ENCODE measurements at regions not wholly inside any gene's neighbourhood (a gene's known extent, or its start where the extent isn't known, plus 50 kb on each side); places are given as distances from the start of the nearest gene placed in this dataset.

DNA sequence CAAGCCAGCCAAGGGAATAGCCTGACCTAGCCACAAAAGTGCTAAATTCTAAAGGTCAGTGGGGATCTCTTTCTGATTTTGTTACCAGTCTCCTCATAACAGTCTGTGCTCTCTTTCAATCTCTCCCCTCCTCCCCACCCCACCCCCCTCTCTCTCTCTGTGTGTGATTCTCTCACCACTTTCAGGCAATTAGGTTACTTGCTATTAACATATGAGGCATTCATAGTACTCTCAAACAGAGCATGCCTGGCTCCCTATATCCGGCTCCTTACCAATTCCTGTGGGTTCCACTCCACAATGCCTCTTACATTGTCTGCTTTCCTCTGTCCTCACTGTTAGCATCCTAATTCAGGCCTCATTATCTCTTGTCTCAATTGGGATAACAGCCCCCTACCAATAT, 464.3 kb upstream of the DEPDC1 start:
- Mint-ChIP-seq H3K9me3 (no peaks in the 10 kb centered on the region), H3K27ac (no peak overlapping the region; the same call in 1 of the 2 replicates), H3K27me3 (ENCODE audit: low read depth) (no peaks in the 10 kb centered on the region), H3K4me1 (peaks cover 27% of the 10 kb centered on the region), H3K36me3 (no peaks in the 10 kb centered on the region), H3K4me3 (no peak overlapping the region)
- DNase-seq (ENCODE audit: low spot score) (no peak), ATAC-seq (peak; percentile 67)
- ChIA-PET POLR2A (no interaction called here), CTCF (no interaction called here)
- TF ChIP-seq ZBTB21 (CRISPR knock-in tag; IDR thresholded peaks at IDR 0.05; ENCODE audit: borderline replicate concordance) (no peak), NR1H2 (CRISPR knock-in tag; IDR thresholded peaks at IDR 0.05) (no peak), ZNF219 (CRISPR knock-in tag; IDR thresholded peaks at IDR 0.05; ENCODE audit: borderline replicate concordance) (no peak), FOXK1 (CRISPR knock-in tag; IDR thresholded peaks at IDR 0.05) (no peak), IRF2 (CRISPR knock-in tag; IDR thresholded peaks at IDR 0.05; ENCODE audit: borderline replicate concordance, low read depth) (no peak), ETV6 (CRISPR knock-in tag; IDR thresholded peaks at IDR 0.05) (no peak), SMAD4 (CRISPR knock-in tag; IDR thresholded peaks at IDR 0.05) (no peak), MYBL2 (CRISPR knock-in tag; IDR thresholded peaks at IDR 0.05) (no peak)
- TF ChIP-seq, protein P1, sequence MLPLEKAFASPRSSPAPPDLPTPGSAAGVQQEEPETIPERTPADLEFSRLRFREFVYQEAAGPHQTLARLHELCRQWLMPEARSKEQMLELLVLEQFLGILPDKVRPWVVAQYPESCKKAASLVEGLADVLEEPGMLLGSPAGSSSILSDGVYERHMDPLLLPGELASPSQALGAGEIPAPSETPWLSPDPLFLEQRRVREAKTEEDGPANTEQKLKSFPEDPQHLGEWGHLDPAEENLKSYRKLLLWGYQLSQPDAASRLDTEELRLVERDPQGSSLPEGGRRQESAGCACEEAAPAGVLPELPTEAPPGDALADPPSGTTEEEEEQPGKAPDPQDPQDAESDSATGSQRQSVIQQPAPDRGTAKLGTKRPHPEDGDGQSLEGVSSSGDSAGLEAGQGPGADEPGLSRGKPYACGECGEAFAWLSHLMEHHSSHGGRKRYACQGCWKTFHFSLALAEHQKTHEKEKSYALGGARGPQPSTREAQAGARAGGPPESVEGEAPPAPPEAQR (CRISPR knock-in tag; IDR thresholded peaks at IDR 0.05): no peak
- TF ChIP-seq, protein P2, sequence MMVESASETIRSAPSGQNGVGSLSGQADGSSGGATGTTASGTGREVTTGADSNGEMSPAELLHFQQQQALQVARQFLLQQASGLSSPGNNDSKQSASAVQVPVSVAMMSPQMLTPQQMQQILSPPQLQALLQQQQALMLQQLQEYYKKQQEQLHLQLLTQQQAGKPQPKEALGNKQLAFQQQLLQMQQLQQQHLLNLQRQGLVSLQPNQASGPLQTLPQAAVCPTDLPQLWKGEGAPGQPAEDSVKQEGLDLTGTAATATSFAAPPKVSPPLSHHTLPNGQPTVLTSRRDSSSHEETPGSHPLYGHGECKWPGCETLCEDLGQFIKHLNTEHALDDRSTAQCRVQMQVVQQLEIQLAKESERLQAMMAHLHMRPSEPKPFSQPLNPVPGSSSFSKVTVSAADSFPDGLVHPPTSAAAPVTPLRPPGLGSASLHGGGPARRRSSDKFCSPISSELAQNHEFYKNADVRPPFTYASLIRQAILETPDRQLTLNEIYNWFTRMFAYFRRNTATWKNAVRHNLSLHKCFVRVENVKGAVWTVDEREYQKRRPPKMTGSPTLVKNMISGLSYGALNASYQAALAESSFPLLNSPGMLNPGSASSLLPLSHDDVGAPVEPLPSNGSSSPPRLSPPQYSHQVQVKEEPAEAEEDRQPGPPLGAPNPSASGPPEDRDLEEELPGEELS (CRISPR knock-in tag; IDR thresholded peaks at IDR 0.05): no peak
- TF ChIP-seq, protein P3, sequence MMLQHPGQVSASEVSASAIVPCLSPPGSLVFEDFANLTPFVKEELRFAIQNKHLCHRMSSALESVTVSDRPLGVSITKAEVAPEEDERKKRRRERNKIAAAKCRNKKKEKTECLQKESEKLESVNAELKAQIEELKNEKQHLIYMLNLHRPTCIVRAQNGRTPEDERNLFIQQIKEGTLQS (CRISPR knock-in tag; conservative IDR thresholded peaks at IDR 0.05): no peak

DNA sequence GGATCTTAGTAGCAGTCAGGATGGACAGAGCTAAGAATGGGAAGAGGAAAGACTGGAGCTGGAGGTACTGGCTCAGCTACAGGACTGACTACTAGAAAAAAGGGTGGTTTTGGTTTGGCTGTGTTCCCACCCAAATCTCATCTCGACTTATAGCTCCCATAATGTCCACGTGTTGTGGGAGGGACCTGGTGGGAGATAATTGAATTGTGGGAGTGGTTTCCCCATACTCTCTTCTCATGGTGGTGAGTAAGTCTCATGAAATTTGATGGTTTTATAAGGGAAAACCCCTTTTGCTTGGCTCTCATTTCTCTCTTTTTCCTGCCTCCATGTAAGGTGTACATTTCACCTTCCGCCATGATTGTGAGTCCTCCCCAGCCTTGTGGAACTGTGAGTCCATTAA, 466.5 kb upstream of the DEPDC1 start:
- H3K36me3 Mint-ChIP-seq: no peaks in the 10 kb centered on the region
- H3K27me3 Mint-ChIP-seq (ENCODE audit: low read depth): no peaks in the 10 kb centered on the region
- no peak for ATAC-seq
- no peak for DNase-seq (ENCODE audit: low spot score)
- TF ChIP-seq GABPB1 (CRISPR knock-in tag; IDR thresholded peaks at IDR 0.05) (no peak), NR1H2 (CRISPR knock-in tag; IDR thresholded peaks at IDR 0.05) (no peak), TEAD1 (CRISPR knock-in tag; IDR thresholded peaks at IDR 0.05) (no peak), ETV6 (CRISPR knock-in tag; IDR thresholded peaks at IDR 0.05) (no peak), ZNF416 (CRISPR knock-in tag; IDR thresholded peaks at IDR 0.05) (no peak), ZNF263 (CRISPR knock-in tag; IDR thresholded peaks at IDR 0.05; ENCODE audit: low read depth) (no peak), PRRX2 (CRISPR knock-in tag; IDR thresholded peaks at IDR 0.05) (no peak), CREM (CRISPR knock-in tag; IDR thresholded peaks at IDR 0.05) (no peak), SMAD3 (CRISPR knock-in tag; IDR thresholded peaks at IDR 0.05; ENCODE audit: borderline replicate concordance) (no peak), MYBL2 (CRISPR knock-in tag; IDR thresholded peaks at IDR 0.05) (no peak)
- TF ChIP-seq, protein P4, sequence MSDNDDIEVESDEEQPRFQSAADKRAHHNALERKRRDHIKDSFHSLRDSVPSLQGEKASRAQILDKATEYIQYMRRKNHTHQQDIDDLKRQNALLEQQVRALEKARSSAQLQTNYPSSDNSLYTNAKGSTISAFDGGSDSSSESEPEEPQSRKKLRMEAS (CRISPR knock-in tag; IDR thresholded peaks at IDR 0.05): no peak
- TF ChIP-seq, protein P5, sequence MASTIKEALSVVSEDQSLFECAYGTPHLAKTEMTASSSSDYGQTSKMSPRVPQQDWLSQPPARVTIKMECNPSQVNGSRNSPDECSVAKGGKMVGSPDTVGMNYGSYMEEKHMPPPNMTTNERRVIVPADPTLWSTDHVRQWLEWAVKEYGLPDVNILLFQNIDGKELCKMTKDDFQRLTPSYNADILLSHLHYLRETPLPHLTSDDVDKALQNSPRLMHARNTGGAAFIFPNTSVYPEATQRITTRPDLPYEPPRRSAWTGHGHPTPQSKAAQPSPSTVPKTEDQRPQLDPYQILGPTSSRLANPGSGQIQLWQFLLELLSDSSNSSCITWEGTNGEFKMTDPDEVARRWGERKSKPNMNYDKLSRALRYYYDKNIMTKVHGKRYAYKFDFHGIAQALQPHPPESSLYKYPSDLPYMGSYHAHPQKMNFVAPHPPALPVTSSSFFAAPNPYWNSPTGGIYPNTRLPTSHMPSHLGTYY (CRISPR knock-in tag; IDR thresholded peaks at IDR 0.05): no peak
- TF ChIP-seq, protein P6, sequence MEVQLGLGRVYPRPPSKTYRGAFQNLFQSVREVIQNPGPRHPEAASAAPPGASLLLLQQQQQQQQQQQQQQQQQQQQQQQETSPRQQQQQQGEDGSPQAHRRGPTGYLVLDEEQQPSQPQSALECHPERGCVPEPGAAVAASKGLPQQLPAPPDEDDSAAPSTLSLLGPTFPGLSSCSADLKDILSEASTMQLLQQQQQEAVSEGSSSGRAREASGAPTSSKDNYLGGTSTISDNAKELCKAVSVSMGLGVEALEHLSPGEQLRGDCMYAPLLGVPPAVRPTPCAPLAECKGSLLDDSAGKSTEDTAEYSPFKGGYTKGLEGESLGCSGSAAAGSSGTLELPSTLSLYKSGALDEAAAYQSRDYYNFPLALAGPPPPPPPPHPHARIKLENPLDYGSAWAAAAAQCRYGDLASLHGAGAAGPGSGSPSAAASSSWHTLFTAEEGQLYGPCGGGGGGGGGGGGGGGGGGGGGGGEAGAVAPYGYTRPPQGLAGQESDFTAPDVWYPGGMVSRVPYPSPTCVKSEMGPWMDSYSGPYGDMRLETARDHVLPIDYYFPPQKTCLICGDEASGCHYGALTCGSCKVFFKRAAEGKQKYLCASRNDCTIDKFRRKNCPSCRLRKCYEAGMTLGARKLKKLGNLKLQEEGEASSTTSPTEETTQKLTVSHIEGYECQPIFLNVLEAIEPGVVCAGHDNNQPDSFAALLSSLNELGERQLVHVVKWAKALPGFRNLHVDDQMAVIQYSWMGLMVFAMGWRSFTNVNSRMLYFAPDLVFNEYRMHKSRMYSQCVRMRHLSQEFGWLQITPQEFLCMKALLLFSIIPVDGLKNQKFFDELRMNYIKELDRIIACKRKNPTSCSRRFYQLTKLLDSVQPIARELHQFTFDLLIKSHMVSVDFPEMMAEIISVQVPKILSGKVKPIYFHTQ (CRISPR knock-in tag; IDR thresholded peaks at IDR 0.05): no peak
- TF ChIP-seq, protein P1 (CRISPR knock-in tag; IDR thresholded peaks at IDR 0.05): no peak
- TF ChIP-seq, protein P7, sequence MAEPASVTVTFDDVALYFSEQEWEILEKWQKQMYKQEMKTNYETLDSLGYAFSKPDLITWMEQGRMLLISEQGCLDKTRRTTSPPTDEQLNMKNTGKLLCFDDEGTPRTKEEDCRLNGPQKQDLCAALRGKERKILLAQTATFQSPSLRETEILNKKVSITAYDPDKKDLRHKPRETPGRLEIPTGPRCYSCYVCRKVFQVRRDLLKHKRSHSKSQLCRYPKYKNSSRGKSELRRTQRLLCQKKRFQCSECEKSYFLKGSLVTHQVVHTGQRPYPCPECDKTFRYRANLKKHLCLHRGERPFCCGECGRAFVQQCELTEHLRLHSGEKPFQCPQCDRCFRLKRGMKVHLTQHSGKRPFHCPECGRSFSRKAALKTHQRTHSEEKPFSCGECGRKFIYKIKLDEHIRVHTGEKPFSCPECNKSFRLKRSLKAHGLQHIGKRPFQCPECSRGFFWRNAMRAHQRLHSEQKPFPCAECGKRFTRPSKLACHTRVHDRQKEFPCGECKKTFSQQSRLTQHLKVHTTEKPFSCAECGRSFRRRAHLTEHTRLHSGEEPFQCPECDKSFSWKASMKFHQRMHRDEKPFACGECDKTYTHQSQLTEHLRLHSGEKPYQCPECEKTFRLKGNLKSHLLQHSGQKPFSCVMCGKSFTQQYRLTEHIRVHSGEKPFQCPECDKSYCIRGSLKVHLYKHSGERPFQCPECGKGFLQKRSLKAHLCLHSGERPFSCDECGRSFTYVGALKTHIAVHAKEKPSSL (CRISPR knock-in tag; conservative IDR thresholded peaks at IDR 0.05): no peak
- H3K9me3 Mint-ChIP-seq: peaks cover 5% of the 10 kb centered on the region; the same call in 1 of the 2 replicates
- CTCF ChIA-PET: no interaction called here
- H3K27ac Mint-ChIP-seq: no peak overlapping the region
- H3K4me3 Mint-ChIP-seq: no peak overlapping the region
- peaks cover 24% of the 10 kb centered on the region for H3K4me1 Mint-ChIP-seq
- POLR2A ChIA-PET: interaction anchor here (0.7 kb wide), 1 partner anchor 47 kb away, joined by 5 read pairs; no protein-coding TSS in a partner anchor

Measured in WTC11 (cell line).